Astrocyte of the cerebellum (primary cell): ENCODE measurements at regions not wholly inside any gene's neighbourhood (a gene's known extent, or its start where the extent isn't known, plus 50 kb on each side); places are given as distances from the start of the nearest gene placed in this dataset.

Experiments used
- DNase-seq: peaks from one replicate; pipeline ENCODE4 v3.0.0-alpha.2; 2011; ENCODE audit warnings: low read depth
- H3K4me3 ChIP-seq: 2 replicates; pipeline ENCODE4 v1.5.1; 2011; ENCODE audit warnings: mild to moderate bottlenecking, low read depth, low read length, moderate library complexity
- in situ Hi-C: cut with HindIII; loops from 2 replicates; pipeline ENCODE4 v1.10.0; 2017; ENCODE audit warnings: low sequenced_read_pairs
- TF ChIP-seq, protein P1 (sequence below): IDR thresholded peaks from 2 replicates; pipeline ENCODE4 v1.5.1; 2012; ENCODE audit warnings: low read length, low read depth, moderate library complexity, mild to moderate bottlenecking; ENCODE audit errors: missing control alignments

DNA sequence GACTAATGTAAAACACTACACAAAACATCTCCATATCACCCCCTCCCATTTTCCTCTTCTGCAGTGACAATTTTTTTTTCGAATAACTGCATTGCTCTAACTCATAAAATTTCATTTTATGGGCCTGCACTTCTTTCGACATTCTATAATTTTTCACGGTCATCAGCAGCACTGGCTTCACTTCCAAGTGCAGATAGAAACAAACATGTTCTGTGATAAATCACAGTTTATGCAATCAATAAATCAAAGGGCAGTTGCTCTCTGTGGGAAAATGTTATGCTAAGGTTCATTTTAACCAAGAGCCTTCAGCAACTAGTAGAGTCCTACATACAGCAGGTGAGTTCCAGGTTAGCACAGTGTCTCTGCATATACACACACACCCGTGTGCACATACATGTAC, 100.1 kb downstream of the GPAM start:
- in situ Hi-C loops, result no loop called here
- TF ChIP-seq, protein P1, sequence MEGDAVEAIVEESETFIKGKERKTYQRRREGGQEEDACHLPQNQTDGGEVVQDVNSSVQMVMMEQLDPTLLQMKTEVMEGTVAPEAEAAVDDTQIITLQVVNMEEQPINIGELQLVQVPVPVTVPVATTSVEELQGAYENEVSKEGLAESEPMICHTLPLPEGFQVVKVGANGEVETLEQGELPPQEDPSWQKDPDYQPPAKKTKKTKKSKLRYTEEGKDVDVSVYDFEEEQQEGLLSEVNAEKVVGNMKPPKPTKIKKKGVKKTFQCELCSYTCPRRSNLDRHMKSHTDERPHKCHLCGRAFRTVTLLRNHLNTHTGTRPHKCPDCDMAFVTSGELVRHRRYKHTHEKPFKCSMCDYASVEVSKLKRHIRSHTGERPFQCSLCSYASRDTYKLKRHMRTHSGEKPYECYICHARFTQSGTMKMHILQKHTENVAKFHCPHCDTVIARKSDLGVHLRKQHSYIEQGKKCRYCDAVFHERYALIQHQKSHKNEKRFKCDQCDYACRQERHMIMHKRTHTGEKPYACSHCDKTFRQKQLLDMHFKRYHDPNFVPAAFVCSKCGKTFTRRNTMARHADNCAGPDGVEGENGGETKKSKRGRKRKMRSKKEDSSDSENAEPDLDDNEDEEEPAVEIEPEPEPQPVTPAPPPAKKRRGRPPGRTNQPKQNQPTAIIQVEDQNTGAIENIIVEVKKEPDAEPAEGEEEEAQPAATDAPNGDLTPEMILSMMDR, result no peak
- no peak overlapping the region for H3K4me3 ChIP-seq
- no peak for DNase-seq

DNA sequence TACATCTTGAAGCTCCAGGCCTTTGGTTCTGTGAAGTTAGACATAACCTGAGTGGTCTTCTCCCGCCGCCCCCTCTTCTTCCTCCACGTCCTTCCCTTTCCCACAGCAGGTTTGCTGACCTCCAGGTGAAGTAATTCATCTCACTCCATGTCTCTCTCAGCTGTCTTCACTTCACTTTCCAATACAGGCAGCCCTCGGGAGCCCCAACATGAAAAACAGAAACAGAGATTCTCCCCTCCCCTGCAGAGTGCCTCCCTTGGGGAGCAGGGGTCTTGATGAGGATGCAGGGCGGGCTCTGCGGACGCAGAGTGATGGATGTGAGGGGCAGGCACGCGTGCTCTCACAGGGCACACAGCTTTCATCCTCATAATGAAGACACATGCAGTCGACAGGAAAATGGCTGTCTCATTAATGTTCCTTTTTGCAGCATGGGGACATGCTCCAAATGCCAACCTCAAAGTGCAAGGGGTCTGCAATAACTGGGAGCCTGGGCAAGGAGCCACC, 95.6 kb downstream of the GPAM start:
- TF ChIP-seq, protein P1, result no peak
- no peak for DNase-seq
- in situ Hi-C loops, result no loop called here
- no peak overlapping the region for H3K4me3 ChIP-seq

DNA sequence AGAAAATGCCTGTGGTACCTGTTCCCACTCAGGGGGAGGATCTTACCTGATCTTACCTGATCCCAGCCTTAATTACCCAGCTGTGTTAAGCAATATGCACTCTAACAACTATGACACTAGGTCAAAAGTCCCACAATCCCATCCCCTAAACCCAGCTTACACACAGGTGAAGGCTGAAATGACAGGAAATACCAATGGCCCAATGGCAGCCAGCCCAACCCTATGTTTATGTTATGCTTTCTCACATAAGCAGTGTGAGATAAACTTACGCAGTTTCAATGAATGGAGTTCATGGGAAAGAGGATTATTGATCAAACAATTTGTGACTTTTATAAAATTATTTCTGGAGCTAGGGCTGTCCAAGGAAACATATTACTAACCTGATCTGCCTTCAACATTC, 91.9 kb downstream of the GPAM start:
- TF ChIP-seq, protein P1, result no peak
- in situ Hi-C loops, result no loop called here
- DNase-seq, result no peak
- H3K4me3 ChIP-seq, result no peak overlapping the region

DNA sequence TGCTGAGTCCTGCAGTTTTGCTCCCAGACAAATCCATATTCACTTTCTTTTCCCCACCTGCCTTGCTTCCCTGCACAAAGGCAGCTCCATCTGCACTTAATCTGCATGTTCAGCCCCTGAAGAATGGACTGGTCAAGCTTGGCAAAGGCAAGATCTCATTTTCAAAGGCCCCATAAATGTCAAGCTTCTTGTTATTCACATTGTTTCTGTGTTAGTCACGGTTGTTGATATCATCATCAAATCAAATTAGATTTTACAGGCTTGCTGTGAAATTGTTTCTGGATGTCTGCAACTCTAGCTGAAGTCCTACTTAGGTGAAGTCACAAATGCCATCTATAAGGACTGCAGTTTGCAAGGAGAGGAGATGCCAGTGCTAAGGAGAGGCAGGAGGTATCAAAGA, 91.0 kb downstream of the GPAM start:
- H3K4me3 ChIP-seq, result no peak overlapping the region
- in situ Hi-C loops, result no loop called here
- no peak for DNase-seq
- TF ChIP-seq, protein P1, result no peak

DNA sequence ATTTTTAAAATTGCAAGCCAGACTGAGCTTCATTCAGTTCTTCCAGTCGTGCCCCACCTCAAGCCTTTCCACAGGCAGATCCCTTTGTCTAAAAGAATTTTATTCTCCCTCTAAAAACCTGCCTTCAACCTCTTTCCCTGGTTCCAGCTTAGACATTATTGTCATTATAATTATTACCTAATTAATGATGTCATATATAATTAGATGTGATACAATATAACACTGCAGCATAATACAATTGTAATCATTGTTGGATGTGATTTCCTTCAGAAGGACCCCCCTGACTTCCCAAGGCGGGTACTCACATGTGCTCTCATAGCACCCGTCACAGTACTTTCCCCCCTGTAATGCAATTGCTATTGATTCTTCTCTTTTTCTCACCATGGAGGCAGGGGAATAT, 88.6 kb downstream of the GPAM start:
- TF ChIP-seq, protein P1, result no peak
- in situ Hi-C loops, result no loop called here
- no peak overlapping the region for H3K4me3 ChIP-seq
- DNase-seq, result no peak

DNA sequence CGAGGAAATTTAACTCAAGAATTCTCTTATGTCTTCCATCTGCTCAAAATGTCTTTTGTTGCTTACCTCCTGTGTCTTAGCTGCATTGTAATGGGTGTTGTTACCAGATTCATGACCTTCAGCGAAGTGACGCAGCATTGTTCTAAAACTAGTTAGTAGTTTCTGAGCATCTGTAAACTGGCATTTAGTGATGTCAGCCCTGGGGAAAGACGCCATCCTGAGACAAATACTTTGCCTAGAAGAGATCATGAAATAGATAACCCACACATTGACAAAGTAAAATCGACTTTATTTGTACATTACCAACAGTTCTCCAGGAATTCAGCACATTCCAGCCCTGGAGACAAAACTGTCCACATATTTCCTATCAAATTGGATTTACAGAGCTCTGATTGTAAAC, 87.8 kb downstream of the GPAM start:
- DNase-seq, result no peak
- in situ Hi-C loops, result no loop called here
- TF ChIP-seq, protein P1, result no peak

DNA sequence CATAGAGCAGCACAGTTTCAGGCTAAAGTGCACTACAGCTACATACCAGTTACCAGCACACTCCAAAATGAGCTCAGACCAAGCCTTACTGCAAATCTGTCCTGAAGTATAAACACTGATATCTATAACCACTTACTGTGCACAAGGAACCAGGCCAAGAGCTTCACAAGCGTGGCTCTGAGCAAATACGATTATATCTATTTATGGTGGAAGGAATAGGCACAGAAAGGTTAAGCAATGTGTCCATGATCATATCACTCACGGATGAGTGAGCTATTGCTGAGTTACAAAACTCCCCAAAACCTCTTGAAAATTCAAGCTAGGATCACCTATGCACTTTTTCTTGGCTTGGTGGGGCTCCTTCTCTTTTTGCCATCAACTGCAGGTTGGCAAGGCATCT, 84.9 kb downstream of the GPAM start:
- DNase-seq, result no peak
- in situ Hi-C loops, result no loop called here

More for the DNA sequence above, 87.8 kb downstream of the GPAM start:
- no peak overlapping the region for H3K4me3 ChIP-seq

More for the DNA sequence above, 84.9 kb downstream of the GPAM start:
- TF ChIP-seq, protein P1, result no peak
- H3K4me3 ChIP-seq, result no peak overlapping the region
